ENCODE measurements at regions not wholly inside any gene's neighbourhood (a gene's known extent, or its start where the extent isn't known, plus 50 kb on each side); places are given as distances from the start of the nearest gene placed in this dataset.

- no peak for FAIRE-seq
- DNase-seq (ENCODE audit: low spot score): no peak
Observed at GRCh38 chr6:23343610-23344306, 774.4 kb downstream of the HDGFL1 start.

- FAIRE-seq: no peak
Observed at GRCh38 chr6:23348185-23348584, 777.8 kb upstream of the NRSN1 start.

GRCh38 chr6:23349521-23350147, 776.4 kb upstream of the NRSN1 start:
- peak; percentile 20 for DNase-seq (ENCODE audit: low spot score)
- FAIRE-seq: no peak

More at GRCh38 chr6:23348185-23348584, 777.8 kb upstream of the NRSN1 start:
- no peak for DNase-seq (ENCODE audit: low spot score)

GRCh38 chr6:23350752-23351453, 775.1 kb upstream of the NRSN1 start:
- FAIRE-seq (no peak), DNase-seq (ENCODE audit: low spot score) (no peak)

- FAIRE-seq: no peak
Observed at GRCh38 chr6:23354004-23354403, 772.0 kb upstream of the NRSN1 start.

GRCh38 chr6:23357185-23357766, 768.7 kb upstream of the NRSN1 start:
- no peak for FAIRE-seq
- DNase-seq (ENCODE audit: low spot score): no peak

More at GRCh38 chr6:23354004-23354403, 772.0 kb upstream of the NRSN1 start:
- no peak for DNase-seq (ENCODE audit: low spot score)

GRCh38 chr6:23365732-23366131, 760.3 kb upstream of the NRSN1 start:
- FAIRE-seq: no peak
- DNase-seq (ENCODE audit: low spot score): no peak

- FAIRE-seq (no peak), DNase-seq (ENCODE audit: low spot score) (no peak)
Observed at GRCh38 chr6:23367311-23367710, 758.7 kb upstream of the NRSN1 start.

GRCh38 chr6:23368557-23368956, 757.5 kb upstream of the NRSN1 start:
- DNase-seq (ENCODE audit: low spot score): no peak
- no peak for FAIRE-seq

GRCh38 chr6:23370051-23370450, 756.0 kb upstream of the NRSN1 start:
- DNase-seq (ENCODE audit: low spot score) (no peak), FAIRE-seq (no peak)

- DNase-seq (ENCODE audit: low spot score): no peak
Observed at GRCh38 chr6:23371132-23371915, 754.7 kb upstream of the NRSN1 start.

GRCh38 chr6:23377830-23378229, 748.2 kb upstream of the NRSN1 start:
- DNase-seq (ENCODE audit: low spot score) (no peak), FAIRE-seq (no peak)

More at GRCh38 chr6:23371132-23371915, 754.7 kb upstream of the NRSN1 start:
- FAIRE-seq: no peak

GRCh38 chr6:23380465-23380864, 745.5 kb upstream of the NRSN1 start:
- DNase-seq (ENCODE audit: low spot score) (no peak), FAIRE-seq (no peak)

- DNase-seq (ENCODE audit: low spot score) (no peak), FAIRE-seq (no peak)
Observed at GRCh38 chr6:23388086-23388783, 737.8 kb upstream of the NRSN1 start.

GRCh38 chr6:23389386-23389785, 736.6 kb upstream of the NRSN1 start:
- no peak for DNase-seq (ENCODE audit: low spot score)
- no peak for FAIRE-seq

GRCh38 chr6:23390221-23390620, 735.8 kb upstream of the NRSN1 start:
- DNase-seq (ENCODE audit: low spot score) (no peak), FAIRE-seq (no peak)

GRCh38 chr6:23394681-23395080, 731.3 kb upstream of the NRSN1 start:
- FAIRE-seq (no peak), DNase-seq (ENCODE audit: low spot score) (no peak)

- no peak for DNase-seq (ENCODE audit: low spot score)
- no peak for FAIRE-seq
Observed at GRCh38 chr6:23395381-23395780, 730.6 kb upstream of the NRSN1 start.

- no peak for FAIRE-seq
Observed at GRCh38 chr6:23396949-23397348, 729.1 kb upstream of the NRSN1 start.

GRCh38 chr6:23403460-23403859, 722.6 kb upstream of the NRSN1 start:
- no peak for DNase-seq (ENCODE audit: low spot score)
- no peak for FAIRE-seq

More at GRCh38 chr6:23396949-23397348, 729.1 kb upstream of the NRSN1 start:
- no peak for DNase-seq (ENCODE audit: low spot score)

- DNase-seq (ENCODE audit: low spot score) (no peak), FAIRE-seq (no peak)
Observed at GRCh38 chr6:23409531-23409930, 716.5 kb upstream of the NRSN1 start.
